Stimulated activated CD8-positive, alpha-beta memory T cell treated with anti-CD3 and anti-CD28 coated beads, Interleukin-15, amount 100 ng/mL, for 48 hours (primary cell): ENCODE measurements at regions not wholly inside any gene's neighbourhood (a gene's known extent, or its start where the extent isn't known, plus 50 kb on each side); places are given as distances from the start of the nearest gene placed in this dataset.
"Not testable (repeated sequence)": the region's sequence is repeated elsewhere in the genome, so short reads cannot be mapped to it uniquely, and the experiment has no call there.

ENCODE experiments used
- DNase-seq, 2 donors: peaks; one replicate each; pipeline ENCODE4 v3.0.0-alpha.2; 2020; ENCODE audit warnings: low read depth in 2 of 2

DNA sequence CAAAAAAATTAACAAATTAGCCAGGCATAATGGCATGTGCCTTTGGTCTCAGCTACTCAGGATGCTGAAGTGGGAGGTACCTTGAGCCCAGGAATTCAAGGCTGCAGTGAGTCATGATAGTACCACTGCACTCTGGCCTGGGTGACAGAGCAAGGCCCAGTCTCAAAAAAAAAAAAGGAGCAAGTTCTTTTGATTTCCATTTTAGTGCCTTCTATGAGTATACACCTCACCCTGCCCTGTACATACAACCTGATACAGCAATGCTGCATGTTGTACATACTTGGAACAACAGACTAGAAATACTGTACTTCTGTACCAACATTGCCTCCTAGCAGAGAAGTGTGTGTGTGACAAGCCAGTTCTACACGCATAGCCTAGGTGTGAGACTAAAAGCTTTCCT, 97.3 kb upstream of the CARMIL1 start:
- DNase-seq = no peak

- no peak for DNase-seq
These were observed 92.3 kb upstream of the CARMIL1 start for GRCh38 chr6:25186919-25187318.

DNA sequence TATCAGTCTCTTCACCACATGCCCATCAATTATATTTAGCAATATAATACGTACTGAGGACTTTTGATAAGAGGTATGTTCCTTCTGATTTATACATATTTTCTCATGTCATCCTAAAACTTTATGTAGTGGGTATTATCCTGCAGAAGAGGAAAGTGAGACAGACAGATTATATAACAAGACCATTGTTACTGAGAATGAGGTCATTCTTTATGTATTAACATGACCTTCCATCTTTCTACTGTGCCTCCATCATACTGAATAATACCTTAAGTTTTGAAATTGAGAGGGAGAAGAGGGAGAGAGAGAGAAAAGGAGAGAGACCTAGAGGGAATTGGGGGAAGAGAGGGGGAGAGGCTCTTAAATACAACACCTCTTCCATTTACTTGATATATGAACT, 90.9 kb upstream of the CARMIL1 start:
- DNase-seq = no peak

DNA sequence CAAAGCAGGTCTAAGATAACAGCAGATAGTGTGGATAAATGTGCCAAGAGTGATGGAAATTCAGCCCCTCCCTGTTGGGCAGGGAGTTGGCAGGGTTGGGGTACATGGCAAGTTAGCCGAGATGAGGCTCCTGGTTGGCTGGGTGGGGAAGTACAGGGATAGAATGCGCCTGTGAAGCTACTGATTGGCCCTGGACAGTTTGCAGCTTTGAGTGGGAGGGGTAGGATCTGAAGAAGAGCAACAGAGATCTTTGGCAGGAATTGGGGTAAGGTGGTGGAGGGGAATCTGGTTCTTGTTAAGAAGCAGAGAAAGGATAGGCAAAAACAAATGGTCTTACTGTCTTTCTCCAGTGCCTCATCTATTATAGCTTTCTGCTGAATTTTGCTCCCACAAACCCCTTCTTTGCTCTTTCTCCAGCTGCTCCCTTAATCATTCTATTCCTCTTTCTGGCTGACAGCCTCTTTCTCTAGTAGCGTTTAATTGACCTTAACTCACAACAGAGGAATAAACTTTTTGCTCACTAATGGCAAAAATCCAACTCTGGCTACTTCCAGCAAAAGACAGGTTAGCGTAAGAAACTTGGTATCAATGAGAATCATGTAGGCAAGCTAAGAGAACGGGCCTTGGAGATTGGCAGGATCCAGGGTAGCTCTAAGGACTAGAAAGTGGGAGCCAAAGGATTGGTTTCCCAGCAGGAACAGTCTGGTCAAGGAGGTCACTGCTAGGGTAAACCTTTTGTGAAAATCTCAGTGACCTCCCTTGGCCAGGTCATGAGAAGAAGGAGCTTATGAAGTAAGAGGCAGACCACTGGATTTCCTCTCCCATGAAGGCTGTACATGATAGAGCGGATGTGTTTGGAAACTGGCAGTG, 86.3 kb upstream of the CARMIL1 start:
- DNase-seq = no peak

GRCh38 chr6:25193460-25194171, 85.6 kb upstream of the CARMIL1 start:
- no peak for DNase-seq

DNA sequence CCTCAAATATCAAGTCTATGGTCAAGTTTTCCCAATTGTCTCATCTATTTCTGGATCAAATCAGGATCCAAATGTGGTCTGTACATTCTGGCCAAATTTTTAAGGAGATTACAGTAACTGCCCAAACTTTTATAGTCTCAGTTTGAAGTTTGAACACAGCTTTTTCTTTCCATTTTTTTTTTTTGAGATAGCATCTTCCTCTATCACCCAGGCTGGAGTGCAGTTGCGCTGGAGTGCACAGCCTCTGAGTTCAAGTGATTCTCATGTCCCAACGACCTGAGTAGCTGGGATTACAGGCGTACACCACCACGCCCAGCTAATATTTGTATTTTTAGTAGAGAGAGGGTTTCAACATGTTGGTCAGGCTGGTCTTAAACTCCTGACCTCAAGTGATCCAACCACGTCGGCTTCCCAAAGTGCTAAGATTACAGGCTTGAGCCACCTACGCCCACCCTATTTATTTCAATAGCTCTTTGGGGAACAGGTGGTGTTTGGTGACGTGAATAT, 84.9 kb upstream of the CARMIL1 start:
- DNase-seq = no peak

DNA sequence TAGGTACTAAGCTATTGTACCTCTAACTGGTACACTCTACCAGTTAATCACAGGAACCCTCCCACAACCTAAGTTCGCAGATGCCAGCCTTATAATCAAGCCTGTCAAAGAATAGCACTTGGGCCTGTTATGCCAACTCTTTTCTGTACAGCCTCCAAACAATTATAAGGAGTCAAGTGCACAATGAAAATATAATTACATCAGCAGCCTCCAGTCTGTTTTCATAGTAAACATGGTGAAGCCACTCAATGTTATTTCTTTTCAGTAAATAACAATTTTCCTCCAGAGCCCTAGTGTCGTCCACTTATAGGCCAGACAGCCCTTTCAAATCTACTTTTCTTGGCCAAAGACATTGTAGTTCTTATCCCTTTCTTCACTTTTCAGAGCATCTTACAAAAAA, 82.7 kb upstream of the CARMIL1 start:
- DNase-seq = no peak

DNA sequence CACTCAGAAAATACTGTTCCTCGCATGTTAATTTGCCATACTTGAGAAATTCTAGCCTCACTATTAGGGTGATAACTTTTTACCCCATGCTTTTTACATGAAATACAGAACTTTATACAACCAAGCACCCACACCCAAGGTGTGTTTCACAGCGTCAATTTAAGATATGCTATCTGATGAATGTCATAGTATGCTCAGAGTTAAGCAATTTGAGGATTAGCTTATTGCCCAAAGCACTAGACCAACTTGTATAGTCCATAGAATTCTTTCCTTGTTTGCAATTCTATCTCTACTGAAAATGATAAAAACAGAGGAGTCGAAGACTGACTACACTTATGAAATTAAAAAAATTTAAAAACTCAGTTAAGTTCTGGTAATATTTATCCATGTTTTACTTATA, 82.1 kb upstream of the CARMIL1 start:
- no peak for DNase-seq

DNA sequence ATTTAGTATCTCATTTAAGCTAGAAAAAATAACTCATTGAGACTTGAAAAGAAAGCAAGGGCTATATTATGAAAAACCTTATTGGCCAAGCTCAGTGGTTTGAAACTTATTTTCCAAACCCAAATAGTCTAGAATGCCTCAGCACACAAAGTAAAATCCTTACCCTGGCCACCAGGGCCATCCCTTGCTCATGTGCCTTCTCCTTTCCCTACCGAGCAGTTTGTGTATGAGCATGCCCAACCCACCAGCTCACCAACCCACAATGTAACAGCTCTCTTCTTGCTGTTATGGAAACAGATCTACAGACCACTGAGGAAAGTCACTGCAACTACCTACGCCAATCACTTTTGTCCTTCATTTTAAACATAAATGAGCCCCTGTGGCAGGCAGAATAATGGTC, 79.6 kb upstream of the CARMIL1 start:
- DNase-seq = no peak

DNA sequence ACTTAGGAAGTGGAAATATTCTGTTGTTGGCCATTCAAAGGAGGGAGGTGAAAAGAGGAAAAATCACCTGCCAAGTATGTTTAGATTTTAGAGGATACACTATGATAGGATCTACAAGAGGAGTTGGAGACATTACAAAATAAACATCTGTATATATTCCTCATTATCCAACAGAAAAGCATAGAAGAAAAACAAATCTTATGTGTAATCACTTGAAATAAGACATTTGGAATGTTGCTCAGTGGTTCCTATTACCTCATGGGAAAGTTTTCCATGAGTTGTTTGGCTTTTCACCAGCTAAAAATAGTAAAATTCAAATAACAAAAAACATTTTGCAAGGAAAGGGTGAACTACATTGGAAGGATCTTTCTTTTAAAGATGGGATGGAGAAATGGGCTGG, 76.7 kb upstream of the CARMIL1 start:
- no peak for DNase-seq

- DNase-seq = no peak
These were observed 73.5 kb upstream of the CARMIL1 start for GRCh38 chr6:25205629-25206028.

GRCh38 chr6:25207453-25208155, 71.6 kb upstream of the CARMIL1 start:
- not testable (repeated sequence) for DNase-seq

GRCh38 chr6:25215881-25216280, 63.3 kb upstream of the CARMIL1 start:
- no peak for DNase-seq

DNA sequence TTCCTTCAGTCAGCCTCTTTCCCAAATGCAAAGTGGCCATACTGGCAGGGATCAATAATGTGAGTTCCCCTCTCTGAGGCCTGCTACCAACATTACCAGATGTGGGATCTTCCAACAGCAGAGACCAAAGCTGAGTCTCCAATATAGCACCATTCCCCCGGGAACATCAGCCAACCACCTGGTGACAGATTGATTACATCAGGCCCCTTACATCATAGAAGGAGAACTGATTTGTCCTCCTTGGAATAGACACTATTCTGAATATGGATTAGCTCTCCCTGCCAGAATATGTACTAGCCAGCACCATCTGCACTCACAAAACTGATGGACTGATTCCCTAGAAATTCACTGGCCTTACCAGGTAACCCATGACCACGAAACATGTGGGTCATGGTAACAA, 61.9 kb upstream of the CARMIL1 start:
- DNase-seq = no peak

- no peak for DNase-seq
These were observed 61.3 kb upstream of the CARMIL1 start for GRCh38 chr6:25217829-25218228.

GRCh38 chr6:25218346-25218745, 60.8 kb upstream of the CARMIL1 start:
- no peak for DNase-seq

GRCh38 chr6:25219216-25219916, 59.8 kb upstream of the CARMIL1 start:
- DNase-seq = no peak

GRCh38 chr6:25219917-25220278, 59.3 kb upstream of the CARMIL1 start:
- no peak for DNase-seq

DNA sequence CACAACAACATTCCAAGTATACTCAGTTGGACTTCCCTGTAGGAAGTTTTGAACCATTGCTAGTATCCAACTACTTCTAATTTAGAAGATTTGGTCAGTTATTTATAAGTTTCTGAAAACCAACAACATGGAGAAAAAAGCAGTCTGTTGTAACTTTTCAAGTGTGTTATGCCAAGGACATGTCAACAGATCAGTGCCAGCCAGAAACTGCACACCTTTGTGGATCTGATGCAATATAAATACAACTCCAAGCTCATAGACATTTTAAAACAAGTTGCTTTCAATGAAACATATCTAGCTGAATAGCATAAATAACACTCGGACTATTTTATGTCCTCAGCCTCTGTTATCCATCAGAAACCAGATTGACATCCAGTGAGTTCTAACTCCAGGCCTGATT, 58.3 kb upstream of the CARMIL1 start:
- DNase-seq = no peak

DNA sequence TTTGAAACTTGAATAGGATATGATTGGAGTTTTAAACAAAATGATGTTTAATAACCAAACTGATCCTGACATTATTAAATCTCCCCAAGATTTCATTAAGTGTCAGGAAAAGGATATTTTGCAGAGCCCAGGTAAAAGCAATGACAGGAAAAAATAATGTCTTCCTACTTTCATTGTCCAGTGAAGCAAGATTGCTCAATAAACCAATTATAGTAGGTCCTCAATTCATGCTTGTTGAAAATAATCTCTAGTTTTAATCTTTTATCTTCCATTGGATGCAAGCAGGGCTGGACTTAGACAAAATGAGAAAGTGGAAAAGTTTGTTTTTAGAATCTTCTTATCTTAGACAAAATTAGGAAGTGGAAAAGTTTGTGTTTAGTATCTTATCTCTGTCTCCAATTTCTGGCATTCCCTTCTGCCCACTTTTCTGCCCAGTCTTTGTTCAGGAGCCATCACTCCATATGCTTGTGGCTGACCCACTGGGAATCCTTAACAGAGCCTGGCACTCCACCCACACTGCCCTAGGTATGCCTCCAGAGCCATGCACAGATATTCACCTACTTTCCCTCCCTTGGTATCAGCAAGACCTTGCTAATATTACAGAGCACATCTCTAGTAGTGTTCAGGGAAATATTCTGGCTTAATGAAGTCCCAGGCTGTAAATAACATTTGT, 57.0 kb upstream of the CARMIL1 start:
- DNase-seq = no peak

DNA sequence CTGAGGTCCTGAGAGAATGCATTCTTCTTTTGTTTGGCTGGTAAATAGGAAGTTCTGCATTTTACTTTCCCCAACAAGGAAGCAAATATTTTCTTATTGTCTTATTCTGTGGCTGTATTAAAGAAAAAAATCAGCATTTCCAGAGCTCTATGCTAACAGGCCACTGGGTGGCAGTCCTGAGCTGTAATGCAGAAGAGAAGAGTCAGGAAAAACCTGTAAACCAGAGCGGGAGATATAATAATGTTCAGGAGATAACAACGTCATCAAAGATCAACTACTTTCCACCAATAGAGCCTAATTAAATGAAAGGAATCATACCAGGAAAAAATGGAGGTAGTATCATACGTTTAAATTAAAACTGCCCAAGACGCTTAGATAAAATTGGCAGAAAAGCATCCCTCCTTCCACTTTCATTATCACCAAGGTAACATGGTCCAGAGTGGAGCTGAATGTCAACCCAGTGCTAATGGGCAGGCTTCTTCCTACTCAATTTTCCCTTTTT, 55.6 kb upstream of the CARMIL1 start:
- peak; percentile 14 to 23 for DNase-seq
